Cerebellar cortex (tissue), 1 donor: ENCODE measurements at regions not wholly inside any gene's neighbourhood (a gene's known extent, or its start where the extent isn't known, plus 50 kb on each side); places are given as distances from the start of the nearest gene placed in this dataset.

ENCODE experiments used
- DNase-seq: peaks from one replicate; pipeline ENCODE4 v3.0.0-alpha.2; 2015; ENCODE audit warnings: low spot score

- DNase-seq: no peak
Measured at GRCh38 chr17:77746393-77746792, 212.1 kb upstream of the TNRC6C start.

- no peak for DNase-seq
Measured at GRCh38 chr17:77746896-77747554, 211.5 kb upstream of the TNRC6C start.

- no peak for DNase-seq
Measured at GRCh38 chr17:77748436-77748835, 210.1 kb upstream of the TNRC6C start.

- no peak for DNase-seq
Measured at GRCh38 chr17:77749321-77749751, 209.2 kb upstream of the TNRC6C start.

GRCh38 chr17:77749989-77750388 lies 208.5 kb upstream of the TNRC6C start:
- DNase-seq: no peak

GRCh38 chr17:77750427-77751043 lies 208.0 kb upstream of the TNRC6C start:
- no peak for DNase-seq

- no peak for DNase-seq
Measured at GRCh38 chr17:77753246-77753645, 205.3 kb upstream of the TNRC6C start.

GRCh38 chr17:77753691-77754245 lies 204.7 kb upstream of the TNRC6C start:
- no peak for DNase-seq

- DNase-seq: no peak
Measured at GRCh38 chr17:77754956-77755355, 203.5 kb upstream of the TNRC6C start.

GRCh38 chr17:77755410-77755963 lies 203.0 kb upstream of the TNRC6C start:
- no peak for DNase-seq

- no peak for DNase-seq
Measured at GRCh38 chr17:77756028-77756427, 202.5 kb upstream of the TNRC6C start.

- peak; percentile 71 for DNase-seq
Measured at GRCh38 chr17:77756846-77757560, 201.5 kb upstream of the TNRC6C start.

GRCh38 chr17:77757561-77757898 lies 201.0 kb upstream of the TNRC6C start:
- no peak for DNase-seq

GRCh38 chr17:77763023-77763422 lies 195.5 kb upstream of the TNRC6C start:
- DNase-seq: no peak

- no peak for DNase-seq
Measured at GRCh38 chr17:77763575-77763974, 194.9 kb upstream of the TNRC6C start.

- no peak for DNase-seq
Measured at GRCh38 chr17:77765292-77765691, 193.2 kb upstream of the TNRC6C start.

- no peak for DNase-seq
Measured at GRCh38 chr17:77767148-77767547, 191.4 kb upstream of the TNRC6C start.

GRCh38 chr17:77768248-77768852 lies 190.2 kb upstream of the TNRC6C start:
- DNase-seq: no peak

- no peak for DNase-seq
Measured at GRCh38 chr17:77769215-77769614, 189.3 kb upstream of the TNRC6C start.

GRCh38 chr17:77769762-77770161 lies 188.7 kb upstream of the TNRC6C start:
- DNase-seq: no peak

GRCh38 chr17:77770331-77771105 lies 188.0 kb upstream of the TNRC6C start:
- DNase-seq: no peak

GRCh38 chr17:77771145-77771544 lies 187.4 kb upstream of the TNRC6C start:
- no peak for DNase-seq
